ENCODE measurements at regions not wholly inside any gene's neighbourhood (a gene's known extent, or its start where the extent isn't known, plus 50 kb on each side); places are given as distances from the start of the nearest gene placed in this dataset.

- intact Hi-C loops (cut with micrococcal nuclease; ENCODE audit: unreplicated experiment): no loop called here
- CTCF ChIA-PET: no interaction called here
- H3K27me3 Mint-ChIP-seq (ENCODE audit: unreplicated experiment): peaks cover 26% of the 10 kb centered on the region
- no peak overlapping the region for H3K4me3 Mint-ChIP-seq (ENCODE audit: low read depth, unreplicated experiment)
- H3K27ac Mint-ChIP-seq (ENCODE audit: unreplicated experiment): no peak overlapping the region
- no TSS peak for BruUV-seq (replicated peaks)
- no peak for DNase-seq
- H3K4me1 Mint-ChIP-seq (ENCODE audit: low read depth, unreplicated experiment): no peaks in the 10 kb centered on the region
- H3K9me3 Mint-ChIP-seq (ENCODE audit: low read depth, unreplicated experiment): no peaks in the 10 kb centered on the region
- no peaks in the 10 kb centered on the region for H3K36me3 Mint-ChIP-seq (ENCODE audit: insufficient read depth, unreplicated experiment)
- TF ChIP-seq, protein P1, sequence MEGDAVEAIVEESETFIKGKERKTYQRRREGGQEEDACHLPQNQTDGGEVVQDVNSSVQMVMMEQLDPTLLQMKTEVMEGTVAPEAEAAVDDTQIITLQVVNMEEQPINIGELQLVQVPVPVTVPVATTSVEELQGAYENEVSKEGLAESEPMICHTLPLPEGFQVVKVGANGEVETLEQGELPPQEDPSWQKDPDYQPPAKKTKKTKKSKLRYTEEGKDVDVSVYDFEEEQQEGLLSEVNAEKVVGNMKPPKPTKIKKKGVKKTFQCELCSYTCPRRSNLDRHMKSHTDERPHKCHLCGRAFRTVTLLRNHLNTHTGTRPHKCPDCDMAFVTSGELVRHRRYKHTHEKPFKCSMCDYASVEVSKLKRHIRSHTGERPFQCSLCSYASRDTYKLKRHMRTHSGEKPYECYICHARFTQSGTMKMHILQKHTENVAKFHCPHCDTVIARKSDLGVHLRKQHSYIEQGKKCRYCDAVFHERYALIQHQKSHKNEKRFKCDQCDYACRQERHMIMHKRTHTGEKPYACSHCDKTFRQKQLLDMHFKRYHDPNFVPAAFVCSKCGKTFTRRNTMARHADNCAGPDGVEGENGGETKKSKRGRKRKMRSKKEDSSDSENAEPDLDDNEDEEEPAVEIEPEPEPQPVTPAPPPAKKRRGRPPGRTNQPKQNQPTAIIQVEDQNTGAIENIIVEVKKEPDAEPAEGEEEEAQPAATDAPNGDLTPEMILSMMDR (IDR thresholded peaks at IDR 0.05; ENCODE audit: unreplicated experiment): no peak
Observed at GRCh38 chr14:22509036-22509709, 79.9 kb downstream of the DAD1 start.

GRCh38 chr14:22508662-22509035 lies 80.4 kb downstream of the DAD1 start:
- Mint-ChIP-seq H3K27me3 (ENCODE audit: unreplicated experiment) (peaks cover 32% of the 10 kb centered on the region), H3K9me3 (ENCODE audit: low read depth, unreplicated experiment) (no peaks in the 10 kb centered on the region), H3K27ac (ENCODE audit: unreplicated experiment) (no peak overlapping the region), H3K36me3 (ENCODE audit: insufficient read depth, unreplicated experiment) (no peaks in the 10 kb centered on the region), H3K4me1 (ENCODE audit: low read depth, unreplicated experiment) (no peaks in the 10 kb centered on the region), H3K4me3 (ENCODE audit: low read depth, unreplicated experiment) (no peak overlapping the region)
- CTCF ChIA-PET: no interaction called here
- intact Hi-C loops (cut with micrococcal nuclease; ENCODE audit: unreplicated experiment): no loop called here
- TF ChIP-seq, protein P1 (IDR thresholded peaks at IDR 0.05; ENCODE audit: unreplicated experiment): no peak
- BruUV-seq (replicated peaks): no TSS peak
- DNase-seq: no peak

DNA sequence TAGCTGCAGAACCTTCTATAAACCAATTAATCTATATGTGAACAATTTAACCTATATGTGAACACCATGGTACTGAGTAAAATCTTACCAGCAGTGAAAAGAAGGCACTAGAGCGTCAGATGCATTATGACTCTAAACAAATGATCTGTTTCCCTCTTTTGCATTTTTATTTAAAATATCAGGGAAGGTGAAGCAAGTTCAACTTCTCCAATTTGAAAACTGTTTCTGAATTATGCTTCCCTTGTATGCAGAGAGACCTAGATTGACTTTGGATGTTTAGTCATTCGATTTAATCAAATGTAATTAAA lies 80.9 kb downstream of the DAD1 start:
- no peak for DNase-seq
- CTCF ChIA-PET: no interaction called here
- BruUV-seq (replicated peaks): no TSS peak
- TF ChIP-seq, protein P1 (IDR thresholded peaks at IDR 0.05; ENCODE audit: unreplicated experiment): no peak
- peaks cover 37% of the 10 kb centered on the region for H3K27me3 Mint-ChIP-seq (ENCODE audit: unreplicated experiment)
- intact Hi-C loops (cut with micrococcal nuclease; ENCODE audit: unreplicated experiment): no loop called here
- no peaks in the 10 kb centered on the region for H3K9me3 Mint-ChIP-seq (ENCODE audit: low read depth, unreplicated experiment)
- H3K4me3 Mint-ChIP-seq (ENCODE audit: low read depth, unreplicated experiment): no peak overlapping the region
- H3K27ac Mint-ChIP-seq (ENCODE audit: unreplicated experiment): no peak overlapping the region
- H3K4me1 Mint-ChIP-seq (ENCODE audit: low read depth, unreplicated experiment): no peaks in the 10 kb centered on the region
- H3K36me3 Mint-ChIP-seq (ENCODE audit: insufficient read depth, unreplicated experiment): no peaks in the 10 kb centered on the region

DNA sequence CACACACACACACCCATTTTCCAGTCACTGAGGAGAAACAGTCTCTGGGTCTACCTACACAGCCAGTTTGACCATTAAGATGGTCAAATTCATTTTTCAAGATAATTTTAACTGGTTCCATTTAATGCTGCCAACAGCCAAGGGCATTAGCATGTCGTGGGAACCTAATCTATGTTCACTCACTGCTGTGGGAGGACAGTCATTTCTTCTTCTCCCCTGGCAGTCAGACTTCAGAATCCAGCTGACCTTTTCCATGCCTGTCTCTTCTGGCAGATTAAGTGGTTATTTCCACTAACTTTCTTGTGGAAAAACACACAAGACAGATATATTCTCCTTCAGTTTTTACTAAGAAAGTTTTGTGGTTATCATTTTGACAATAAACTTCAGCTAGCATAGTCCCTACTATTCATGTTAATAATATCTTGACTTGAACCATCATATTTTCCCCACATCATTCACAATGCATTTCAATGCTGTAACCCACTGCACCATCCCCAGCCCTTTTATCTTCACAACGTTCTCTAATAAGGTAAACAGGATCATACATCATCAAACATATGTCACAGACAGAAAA lies 82.2 kb downstream of the DAD1 start:
- TF ChIP-seq, protein P1 (IDR thresholded peaks at IDR 0.05; ENCODE audit: unreplicated experiment): no peak
- no TSS peak for BruUV-seq (replicated peaks)
- H3K27ac Mint-ChIP-seq (ENCODE audit: unreplicated experiment): no peak overlapping the region
- no peaks in the 10 kb centered on the region for H3K9me3 Mint-ChIP-seq (ENCODE audit: low read depth, unreplicated experiment)
- CTCF ChIA-PET: no interaction called here
- H3K4me3 Mint-ChIP-seq (ENCODE audit: low read depth, unreplicated experiment): no peak overlapping the region
- H3K4me1 Mint-ChIP-seq (ENCODE audit: low read depth, unreplicated experiment): no peaks in the 10 kb centered on the region
- DNase-seq: no peak
- H3K36me3 Mint-ChIP-seq (ENCODE audit: insufficient read depth, unreplicated experiment): no peaks in the 10 kb centered on the region
- H3K27me3 Mint-ChIP-seq (ENCODE audit: unreplicated experiment): peaks cover 46% of the 10 kb centered on the region
- intact Hi-C loops (cut with micrococcal nuclease; ENCODE audit: unreplicated experiment): no loop called here

Measured in Calu3 (cell line).